HEK293 (cell line): ENCODE measurements at regions not wholly inside any gene's neighbourhood (a gene's known extent, or its start where the extent isn't known, plus 50 kb on each side); places are given as distances from the start of the nearest gene placed in this dataset.

Experiments used
- CTCF ChIA-PET: fragments of 350-600 bp; formaldehyde crosslinking; extraction: SDS; loops from one replicate; lab custom pipeline; 2021; ENCODE audit warnings: antibody characterized with exemption; lab: Yijun Ruan, JAX
- POLR2A ChIA-PET: fragments of 300-600 bp; formaldehyde crosslinking; extraction: SDS; loops from one replicate; lab custom pipeline; 2020; ENCODE audit warnings: antibody characterized with exemption, inconsistent platforms; lab: Yijun Ruan, JAX
- H3K27ac ChIP-seq: fragments of 200-500 bp; sonication (Bioruptor generic); 2 replicates; pipeline ENCODE4 v1.5.1; 2014; ENCODE audit warnings: low read depth, low read length, control low read depth, inconsistent platforms; ENCODE audit errors: extremely low read depth
- H3K36me3 ChIP-seq, 2 experiments: fragments of 200-500 bp in 1 of 2; sonication (Bioruptor generic) in 1 of 2; 1 replicate in 1 of 2; 2 replicates in 1 of 2; pipeline ENCODE4 v1.5.1; 2014 to 2017; ENCODE audit warnings: inconsistent platforms in 2 of 2, low read length in 2 of 2; ENCODE audit not compliant: control insufficient read depth in 2 of 2, insufficient read depth in 1 of 2
- H3K4me1 ChIP-seq: fragments of 200-500 bp; sonication (Bioruptor generic); 2 replicates; pipeline ENCODE4 v1.5.1; 2014; ENCODE audit warnings: mild to moderate bottlenecking, low read length, inconsistent platforms; ENCODE audit not compliant: control insufficient read depth, insufficient read depth
- H3K4me3 ChIP-seq: 2 replicates; pipeline ENCODE4 v1.5.1; 2011; ENCODE audit warnings: low read depth, mild to moderate bottlenecking, control low read depth, low read length, moderate library complexity
- H3K9me3 ChIP-seq: fragments of 200-500 bp; sonication (Bioruptor generic); 2 replicates; pipeline ENCODE4 v1.5.1; 2014; ENCODE audit warnings: low read depth, low read length, inconsistent platforms; ENCODE audit not compliant: control insufficient read depth, insufficient read depth
- BCL6B ChIP-seq: fragments of 450-650 bp; formaldehyde crosslinking; IDR thresholded peaks from 2 replicates; pipeline ENCODE4 v1.5.1; 2017; ENCODE audit warnings: missing biosample characterization, missing genetic modification characterization
- CTCF ChIP-seq: fragments of 450-650 bp; formaldehyde crosslinking; IDR thresholded peaks from 2 replicates; pipeline ENCODE4 v1.5.1; 2016; ENCODE audit warnings: missing biosample characterization, missing genetic modification characterization
- GFI1B ChIP-seq: fragments of 450-650 bp; formaldehyde crosslinking; IDR thresholded peaks from 2 replicates; pipeline ENCODE4 v1.5.1; 2016; ENCODE audit warnings: missing biosample characterization, missing genetic modification characterization
- HIC1 ChIP-seq: fragments of 450-650 bp; formaldehyde crosslinking; IDR thresholded peaks from 2 replicates; pipeline ENCODE4 v1.5.1; 2016; ENCODE audit warnings: missing biosample characterization, missing genetic modification characterization
- PRDM6 ChIP-seq: fragments of 450-650 bp; formaldehyde crosslinking; IDR thresholded peaks from 2 replicates; pipeline ENCODE4 v1.5.1; 2017; ENCODE audit warnings: missing biosample characterization, missing genetic modification characterization
- SETDB1 ChIP-seq: IDR thresholded peaks from one replicate; pipeline ENCODE4 v1.6.1; 2017; ENCODE audit warnings: mild to moderate bottlenecking, low read length, moderate library complexity, mixed read lengths; ENCODE audit not compliant: insufficient read length
- ZBTB17 ChIP-seq: fragments of 450-650 bp; formaldehyde crosslinking; IDR thresholded peaks from 2 replicates; pipeline ENCODE4 v1.5.1; 2016; ENCODE audit warnings: missing biosample characterization, missing genetic modification characterization
- ZBTB20 ChIP-seq: fragments of 450-650 bp; formaldehyde crosslinking; IDR thresholded peaks from 2 replicates; pipeline ENCODE4 v1.5.1; 2016; ENCODE audit warnings: missing biosample characterization, missing genetic modification characterization
- ZNF112 ChIP-seq: fragments of 450-650 bp; formaldehyde crosslinking; IDR thresholded peaks from 2 replicates; pipeline ENCODE4 v1.5.0; 2017; ENCODE audit warnings: missing biosample characterization, missing genetic modification characterization
- ZNF114 ChIP-seq: fragments of 450-650 bp; formaldehyde crosslinking; IDR thresholded peaks from 2 replicates; pipeline ENCODE4 v1.5.0; 2017; ENCODE audit warnings: missing biosample characterization, missing genetic modification characterization
- ZNF140 ChIP-seq: fragments of 450-650 bp; formaldehyde crosslinking; IDR thresholded peaks from 2 replicates; pipeline ENCODE4 v1.5.1; 2016; ENCODE audit warnings: missing biosample characterization, missing genetic modification characterization
- ZNF146 ChIP-seq: fragments of 450-650 bp; formaldehyde crosslinking; IDR thresholded peaks from 2 replicates; pipeline ENCODE4 v1.5.1; 2016; ENCODE audit warnings: missing biosample characterization, missing genetic modification characterization
- ZNF221 ChIP-seq: fragments of 450-650 bp; formaldehyde crosslinking; IDR thresholded peaks from 2 replicates; pipeline ENCODE4 v1.5.1; 2017; ENCODE audit warnings: missing biosample characterization, missing genetic modification characterization, borderline replicate concordance
- ZNF280C ChIP-seq: fragments of 450-650 bp; formaldehyde crosslinking; IDR thresholded peaks from 2 replicates; pipeline ENCODE4 v1.5.1; 2016; ENCODE audit warnings: missing biosample characterization, missing genetic modification characterization
- ZNF292 ChIP-seq: fragments of 450-650 bp; formaldehyde crosslinking; IDR thresholded peaks from 2 replicates; pipeline ENCODE4 v1.5.1; 2016; ENCODE audit warnings: low read depth, missing biosample characterization, missing genetic modification characterization, borderline replicate concordance
- ZNF335 ChIP-seq: fragments of 450-650 bp; formaldehyde crosslinking; conservative IDR thresholded peaks from 2 replicates; pipeline ENCODE4 v1.5.1; 2016; ENCODE audit warnings: missing biosample characterization, missing genetic modification characterization
- ZNF366 ChIP-seq: fragments of 450-650 bp; formaldehyde crosslinking; conservative IDR thresholded peaks from 2 replicates; pipeline ENCODE4 v1.5.1; 2016; ENCODE audit warnings: missing biosample characterization, missing genetic modification characterization
- ZNF37A ChIP-seq: fragments of 450-650 bp; IDR thresholded peaks from 2 replicates; pipeline ENCODE4 v1.5.1; 2018; ENCODE audit warnings: missing biosample characterization, missing genetic modification characterization
- ZNF404 ChIP-seq: fragments of 450-650 bp; formaldehyde crosslinking; IDR thresholded peaks from 2 replicates; pipeline ENCODE4 v1.5.1; 2017; ENCODE audit warnings: missing biosample characterization, missing genetic modification characterization
- ZNF416 ChIP-seq: fragments of 450-650 bp; formaldehyde crosslinking; IDR thresholded peaks from 2 replicates; pipeline ENCODE4 v1.5.1; 2016; ENCODE audit warnings: missing biosample characterization, missing genetic modification characterization
- ZNF561 ChIP-seq: fragments of 450-650 bp; IDR thresholded peaks from 2 replicates; pipeline ENCODE4 v1.5.1; 2018; ENCODE audit warnings: missing biosample characterization, missing genetic modification characterization, borderline replicate concordance
- ZNF768 ChIP-seq: fragments of 450-650 bp; formaldehyde crosslinking; IDR thresholded peaks from 2 replicates; pipeline ENCODE4 v1.5.1; 2018; ENCODE audit warnings: missing biosample characterization, mild to moderate bottlenecking, missing genetic modification characterization
- ZSCAN5A ChIP-seq: fragments of 450-650 bp; formaldehyde crosslinking; IDR thresholded peaks from 2 replicates; pipeline ENCODE4 v1.5.1; 2016; ENCODE audit warnings: missing biosample characterization, missing genetic modification characterization

GRCh38 chr7:41787651-41788350, 84.9 kb upstream of the INHBA start:
- ChIA-PET CTCF (no interaction called here), POLR2A (no interaction called here)
- Histone ChIP-seq H3K27ac (no peak overlapping the region), H3K36me3 (no peaks in the 10 kb centered on the region), H3K9me3 (no peaks in the 10 kb centered on the region), H3K4me3 (no peak overlapping the region), H3K4me1 (no peaks in the 10 kb centered on the region)
- TF ChIP-seq PRDM6 (no peak), ZNF292 (tag by site-specific recombination) (no peak), ZNF37A (tag by site-specific recombination) (no peak), ZBTB17 (no peak), ZNF561 (tag by site-specific recombination) (no peak), ZNF140 (tag by site-specific recombination) (no peak)

- TF ChIP-seq SETDB1 (no peak), ZNF416 (tag by site-specific recombination) (no peak), GFI1B (no peak), ZNF280C (tag by site-specific recombination) (no peak), ZSCAN5A (tag by site-specific recombination) (no peak), ZBTB20 (tag by site-specific recombination) (no peak), ZNF366 (no peak), ZNF146 (no peak), ZNF335 (tag by site-specific recombination) (no peak), HIC1 (tag by site-specific recombination) (no peak), ZNF768 (tag by site-specific recombination) (no peak), ZNF114 (no peak), BCL6B (no peak), ZNF404 (tag by site-specific recombination) (no peak), ZNF112 (no peak), CTCF (no peak), ZNF221 (no peak)
- H3K4me3 ChIP-seq: no peak overlapping the region
- H3K36me3 ChIP-seq: no peaks in the 10 kb centered on the region
- CTCF ChIA-PET: no interaction called here
- POLR2A ChIA-PET: no interaction called here
- no peaks in the 10 kb centered on the region for H3K4me1 ChIP-seq
- H3K27ac ChIP-seq: no peak overlapping the region
- H3K9me3 ChIP-seq: no peaks in the 10 kb centered on the region
Observed at GRCh38 chr7:41786944-41787343, 84.1 kb upstream of the INHBA start.
